B cell (primary cell): ENCODE measurements at regions not wholly inside any gene's neighbourhood (a gene's known extent, or its start where the extent isn't known, plus 50 kb on each side); places are given as distances from the start of the nearest gene placed in this dataset.

Experiments
- EZH2 ChIP-seq: IDR thresholded peaks from 2 replicates; pipeline ENCODE4 v1.6.1; 2012; ENCODE audit warnings: borderline replicate concordance, low read depth, mild to moderate bottlenecking, moderate library complexity, low read length; ENCODE audit not compliant: insufficient read depth, poor library complexity, severe bottlenecking
- TF ChIP-seq, protein P1 (sequence below): fragments of 200-600 bp; IDR thresholded peaks from one replicate; pipeline ENCODE4 v1.8.0; 2022; ENCODE audit warnings: antibody characterized with exemption, mild to moderate bottlenecking

DNA sequence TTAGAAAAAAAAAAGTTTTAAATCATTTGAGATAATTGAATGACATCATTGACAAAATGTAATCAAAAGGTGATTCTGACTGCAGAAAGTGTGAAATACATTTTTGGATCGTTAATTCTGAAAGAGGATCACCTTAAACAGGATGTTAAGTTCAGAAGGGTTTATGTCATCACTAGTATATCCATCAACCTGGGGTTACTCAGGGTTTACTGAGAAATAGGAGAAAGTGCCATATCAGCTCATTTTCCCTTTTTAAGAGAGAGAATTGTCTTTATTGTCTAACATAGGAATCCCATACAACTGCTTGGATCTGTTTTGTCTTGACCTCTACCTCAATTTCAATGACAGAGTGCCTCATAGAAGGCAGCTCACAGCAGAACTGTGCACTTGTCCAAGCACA lies 466.1 kb upstream of the LINC00305 start:
- TF ChIP-seq, protein P1, sequence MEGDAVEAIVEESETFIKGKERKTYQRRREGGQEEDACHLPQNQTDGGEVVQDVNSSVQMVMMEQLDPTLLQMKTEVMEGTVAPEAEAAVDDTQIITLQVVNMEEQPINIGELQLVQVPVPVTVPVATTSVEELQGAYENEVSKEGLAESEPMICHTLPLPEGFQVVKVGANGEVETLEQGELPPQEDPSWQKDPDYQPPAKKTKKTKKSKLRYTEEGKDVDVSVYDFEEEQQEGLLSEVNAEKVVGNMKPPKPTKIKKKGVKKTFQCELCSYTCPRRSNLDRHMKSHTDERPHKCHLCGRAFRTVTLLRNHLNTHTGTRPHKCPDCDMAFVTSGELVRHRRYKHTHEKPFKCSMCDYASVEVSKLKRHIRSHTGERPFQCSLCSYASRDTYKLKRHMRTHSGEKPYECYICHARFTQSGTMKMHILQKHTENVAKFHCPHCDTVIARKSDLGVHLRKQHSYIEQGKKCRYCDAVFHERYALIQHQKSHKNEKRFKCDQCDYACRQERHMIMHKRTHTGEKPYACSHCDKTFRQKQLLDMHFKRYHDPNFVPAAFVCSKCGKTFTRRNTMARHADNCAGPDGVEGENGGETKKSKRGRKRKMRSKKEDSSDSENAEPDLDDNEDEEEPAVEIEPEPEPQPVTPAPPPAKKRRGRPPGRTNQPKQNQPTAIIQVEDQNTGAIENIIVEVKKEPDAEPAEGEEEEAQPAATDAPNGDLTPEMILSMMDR, result no peak
- no peak for TF ChIP-seq EZH2
